ENCODE measurements at regions not wholly inside any gene's neighbourhood (a gene's known extent, or its start where the extent isn't known, plus 50 kb on each side); places are given as distances from the start of the nearest gene placed in this dataset.

- H3K27me3 ChIP-seq (ENCODE audit: insufficient read depth, low read length), result no peaks in the 10 kb centered on the region
- no peaks in the 10 kb centered on the region for H3K4me1 ChIP-seq (ENCODE audit: insufficient read depth, low read length, severe bottlenecking)
Observed at GRCh38 chr4:36411338-36411737, 129.9 kb downstream of the DTHD1 start.

GRCh38 chr4:36414248-36414647 lies 132.8 kb downstream of the DTHD1 start:
- Histone ChIP-seq H3K9ac (ENCODE audit: low read length) (no peak overlapping the region), H3K4me2 (ENCODE audit: low read length) (no peak overlapping the region), H3F3A (ENCODE audit: insufficient read depth, low read length) (no peaks in the 10 kb centered on the region), H3K36me3 (ENCODE audit: insufficient read depth, low read length) (no peaks in the 10 kb centered on the region), H3K4me1 (ENCODE audit: insufficient read depth, low read length, severe bottlenecking) (no peaks in the 10 kb centered on the region), H3K4me3 (ENCODE audit: low read depth, low read length, poor library complexity, severe bottlenecking) (no peak overlapping the region), H2AFZ (ENCODE audit: low read length) (no peak overlapping the region), H3K9me3 (ENCODE audit: low read length) (no peaks in the 10 kb centered on the region), H4K20me1 (ENCODE audit: insufficient read depth, low read length) (no peaks in the 10 kb centered on the region), H3K79me2 (ENCODE audit: insufficient read depth, low read length) (no peaks in the 10 kb centered on the region), H3K9me2 (ENCODE audit: low read depth, low read length) (no peaks in the 10 kb centered on the region), H3K27ac (ENCODE audit: low read depth, low read length, poor library complexity, severe bottlenecking) (no peak overlapping the region), H3K27me3 (ENCODE audit: insufficient read depth, low read length) (no peaks in the 10 kb centered on the region)
- TF ChIP-seq EZH2 (IDR thresholded peaks at IDR 0.05; ENCODE audit: borderline replicate concordance, low read length) (no peak), CTCF (IDR thresholded peaks at IDR 0.05; ENCODE audit: low read length) (peak; percentile 63)

More at GRCh38 chr4:36411338-36411737, 129.9 kb downstream of the DTHD1 start:
- Histone ChIP-seq H3K4me3 (ENCODE audit: low read depth, low read length, poor library complexity, severe bottlenecking) (no peak overlapping the region), H3K4me2 (ENCODE audit: low read length) (no peak overlapping the region), H3K36me3 (ENCODE audit: insufficient read depth, low read length) (no peaks in the 10 kb centered on the region), H3K79me2 (ENCODE audit: insufficient read depth, low read length) (no peaks in the 10 kb centered on the region), H4K20me1 (ENCODE audit: insufficient read depth, low read length) (no peaks in the 10 kb centered on the region), H2AFZ (ENCODE audit: low read length) (no peak overlapping the region), H3K9me3 (ENCODE audit: low read length) (no peaks in the 10 kb centered on the region), H3F3A (ENCODE audit: insufficient read depth, low read length) (no peaks in the 10 kb centered on the region), H3K9me2 (ENCODE audit: low read depth, low read length) (no peaks in the 10 kb centered on the region), H3K27ac (ENCODE audit: low read depth, low read length, poor library complexity, severe bottlenecking) (no peak overlapping the region), H3K9ac (ENCODE audit: low read length) (no peak overlapping the region)
- TF ChIP-seq CTCF (IDR thresholded peaks at IDR 0.05; ENCODE audit: low read length) (no peak), EZH2 (IDR thresholded peaks at IDR 0.05; ENCODE audit: borderline replicate concordance, low read length) (no peak)

- H3K79me2 ChIP-seq (ENCODE audit: insufficient read depth, low read length), result no peaks in the 10 kb centered on the region
- no peak overlapping the region for H3K27ac ChIP-seq (ENCODE audit: low read depth, low read length, poor library complexity, severe bottlenecking)
- no peaks in the 10 kb centered on the region for H3K36me3 ChIP-seq (ENCODE audit: insufficient read depth, low read length)
- no peak overlapping the region for H2AFZ ChIP-seq (ENCODE audit: low read length)
- no peaks in the 10 kb centered on the region for H3K9me2 ChIP-seq (ENCODE audit: low read depth, low read length)
- no peak overlapping the region for H3K9ac ChIP-seq (ENCODE audit: low read length)
- no peaks in the 10 kb centered on the region for H3K9me3 ChIP-seq (ENCODE audit: low read length)
- TF ChIP-seq CTCF (IDR thresholded peaks at IDR 0.05; ENCODE audit: low read length), result no peak
- no peak for TF ChIP-seq EZH2 (IDR thresholded peaks at IDR 0.05; ENCODE audit: borderline replicate concordance, low read length)
- no peak overlapping the region for H3K4me2 ChIP-seq (ENCODE audit: low read length)
- H4K20me1 ChIP-seq (ENCODE audit: insufficient read depth, low read length), result no peaks in the 10 kb centered on the region
- H3K4me1 ChIP-seq (ENCODE audit: insufficient read depth, low read length, severe bottlenecking), result no peaks in the 10 kb centered on the region
- no peaks in the 10 kb centered on the region for H3K27me3 ChIP-seq (ENCODE audit: insufficient read depth, low read length)
- no peak overlapping the region for H3K4me3 ChIP-seq (ENCODE audit: low read depth, low read length, poor library complexity, severe bottlenecking)
- H3F3A ChIP-seq (ENCODE audit: insufficient read depth, low read length), result no peaks in the 10 kb centered on the region
Observed at GRCh38 chr4:36417146-36417545, 135.7 kb downstream of the DTHD1 start.

Data from OCI-LY1 (cell line).